GM23338 (cell line): ENCODE measurements at regions not wholly inside any gene's neighbourhood (a gene's known extent, or its start where the extent isn't known, plus 50 kb on each side); places are given as distances from the start of the nearest gene placed in this dataset.

Source experiments
- ATAC-seq: fragments of 200-7000 bp; cut with Tn5 transposase; 3 replicates; pipeline ENCODE4 v1.9.1; 2020
- DNase-seq: peaks from one replicate; pipeline ENCODE4 v3.0.0-alpha.2; 2015; ENCODE audit warnings: low spot score
- H2AFZ ChIP-seq: fragments of 200-600 bp; sonication (generic); 2 replicates; pipeline ENCODE4 v1.8.0; 2016; ENCODE audit warnings: antibody characterized with exemption, mild to moderate bottlenecking, moderate library complexity
- H3F3A ChIP-seq: fragments of 200-600 bp; sonication (generic); replicated peaks from 2 replicates; pipeline ENCODE4 v1.8.0; 2017; ENCODE audit warnings: antibody characterized with exemption, mixed run types, low read depth
- H3K27ac ChIP-seq: fragments of 200-600 bp; sonication (generic); 2 replicates; pipeline ENCODE4 v1.6.1; 2016; ENCODE audit warnings: low read depth
- H3K27me3 ChIP-seq: fragments of 200-600 bp; sonication (generic); 2 replicates; pipeline ENCODE4 v1.8.0; 2016; ENCODE audit warnings: mild to moderate bottlenecking, mixed run types, moderate library complexity; ENCODE audit not compliant: insufficient read depth
- H3K36me3 ChIP-seq: fragments of 200-600 bp; sonication (generic); 2 replicates; pipeline ENCODE4 v1.8.0; 2016; ENCODE audit warnings: mild to moderate bottlenecking; ENCODE audit not compliant: insufficient read depth
- H3K4me1 ChIP-seq: fragments of 200-600 bp; sonication (generic); 2 replicates; pipeline ENCODE4 v1.8.0; 2016; ENCODE audit warnings: mild to moderate bottlenecking, moderate library complexity; ENCODE audit not compliant: insufficient read depth
- H3K4me2 ChIP-seq: fragments of 200-600 bp; sonication (generic); 2 replicates; pipeline ENCODE4 v1.7.1; 2017; ENCODE audit warnings: mixed run types
- H3K4me3 ChIP-seq: fragments of 200-600 bp; sonication (generic); 2 replicates; pipeline ENCODE4 v1.6.1; 2016; ENCODE audit warnings: mixed run types
- H3K79me2 ChIP-seq: fragments of 200-600 bp; sonication (generic); replicated peaks from 2 replicates; pipeline ENCODE4 v1.8.0; 2017; ENCODE audit warnings: mild to moderate bottlenecking; ENCODE audit not compliant: insufficient read depth
- H3K9me2 ChIP-seq: fragments of 200-600 bp; sonication (generic); 2 replicates; pipeline ENCODE4 v1.8.0; 2017; ENCODE audit not compliant: insufficient read depth
- H4K20me1 ChIP-seq: fragments of 200-600 bp; sonication (generic); replicated peaks from 2 replicates; pipeline ENCODE4 v1.8.0; 2017; ENCODE audit warnings: mild to moderate bottlenecking; ENCODE audit not compliant: insufficient read depth
- H3K27ac Mint-ChIP-seq: 2 replicates; pipeline ENCODE4 v1.8.0; 2020; ENCODE audit warnings: inconsistent platforms, mild to moderate bottlenecking, moderate library complexity, mixed read lengths
- H3K27me3 Mint-ChIP-seq: 3 replicates; pipeline ENCODE4 v1.8.0; 2022; ENCODE audit warnings: low read depth, mild to moderate bottlenecking, moderate library complexity, mixed read lengths, inconsistent platforms; ENCODE audit not compliant: insufficient read depth, poor library complexity
- H3K36me3 Mint-ChIP-seq: 3 replicates; pipeline ENCODE4 v1.8.0; 2021; ENCODE audit warnings: low read depth, mild to moderate bottlenecking, inconsistent platforms, moderate library complexity, mixed read lengths
- H3K4me1 Mint-ChIP-seq: 3 replicates; pipeline ENCODE4 v1.8.0; 2020; ENCODE audit warnings: mild to moderate bottlenecking, inconsistent platforms, mixed read lengths
- H3K4me3 Mint-ChIP-seq: 3 replicates; pipeline ENCODE4 v1.8.0; 2021; ENCODE audit warnings: moderate library complexity, mild to moderate bottlenecking, inconsistent platforms, mixed read lengths
- H3K9me3 Mint-ChIP-seq: 3 replicates; pipeline ENCODE4 v1.8.0; 2020; ENCODE audit warnings: moderate library complexity, mild to moderate bottlenecking, inconsistent platforms, mixed read lengths
- CREB1 ChIP-seq: fragments of 250-450 bp; sonication (Bioruptor Pico); IDR thresholded peaks from 2 replicates; pipeline ENCODE4 v1.5.0; 2020; ENCODE audit warnings: low read depth, mild to moderate bottlenecking, moderate library complexity
- ETS1 ChIP-seq: IDR thresholded peaks from 2 replicates; pipeline ENCODE4 v1.6.1; 2016; ENCODE audit warnings: antibody characterized with exemption
- EZH2phosphoT487 ChIP-seq: fragments of 200-600 bp; sonication (generic); IDR thresholded peaks from one replicate; pipeline ENCODE4 v1.8.1; 2018; ENCODE audit warnings: antibody characterized with exemption; ENCODE audit not compliant: unreplicated experiment
- JUNB ChIP-seq: IDR thresholded peaks from one replicate; pipeline ENCODE4 v1.6.1; 2016; ENCODE audit warnings: antibody characterized with exemption; ENCODE audit not compliant: unreplicated experiment
- NANOG ChIP-seq: IDR thresholded peaks from 2 replicates; pipeline ENCODE4 v1.6.1; 2016; ENCODE audit warnings: antibody characterized with exemption, borderline replicate concordance
- POLR2AphosphoS5 ChIP-seq: IDR thresholded peaks from 2 replicates; pipeline ENCODE4 v1.6.1; 2016; ENCODE audit warnings: antibody characterized with exemption, low read depth
- REST ChIP-seq: IDR thresholded peaks from one replicate; pipeline ENCODE4 v1.6.1; 2018; ENCODE audit warnings: antibody characterized with exemption; ENCODE audit not compliant: unreplicated experiment
- ZNF114 ChIP-seq: fragments of 250-450 bp; sonication (Bioruptor Pico); IDR thresholded peaks from 2 replicates; pipeline ENCODE4 v1.5.0; 2020; ENCODE audit warnings: mild to moderate bottlenecking, moderate library complexity
- ZNF331 ChIP-seq: fragments of 250-450 bp; sonication (Bioruptor Pico); IDR thresholded peaks from 2 replicates; pipeline ENCODE4 v1.5.0; 2020; ENCODE audit warnings: low read depth, mild to moderate bottlenecking, moderate library complexity
- ZNF462 ChIP-seq: fragments of 250-450 bp; sonication (Bioruptor Pico); IDR thresholded peaks from 2 replicates; pipeline ENCODE4 v1.5.0; 2020; ENCODE audit warnings: mild to moderate bottlenecking, moderate library complexity

- H3K79me2 ChIP-seq: no peaks in the 10 kb centered on the region
- no peaks in the 10 kb centered on the region for H3K27me3 ChIP-seq
- TF ChIP-seq JUNB (no peak), NANOG (no peak), ZNF114 (CRISPR knock-in tag) (no peak)
- H2AFZ ChIP-seq: no peak overlapping the region
- DNase-seq (no peak), ATAC-seq (no peak)
- no peaks in the 10 kb centered on the region; the same call in 1 of the 2 replicates for H3K9me2 ChIP-seq
- H3F3A ChIP-seq: no peaks in the 10 kb centered on the region
- H3K4me3 ChIP-seq: no peak overlapping the region
- H4K20me1 ChIP-seq: no peaks in the 10 kb centered on the region
- H3K4me3 Mint-ChIP-seq: no peak overlapping the region
- no peaks in the 10 kb centered on the region for H3K36me3 Mint-ChIP-seq
- H3K9me3 Mint-ChIP-seq: peaks cover 33% of the 10 kb centered on the region
- H3K36me3 ChIP-seq: no peaks in the 10 kb centered on the region
- no peak overlapping the region for H3K27ac ChIP-seq
- no peak overlapping the region for H3K4me2 ChIP-seq
- no peaks in the 10 kb centered on the region for H3K4me1 ChIP-seq
- no peaks in the 10 kb centered on the region for H3K4me1 Mint-ChIP-seq
- H3K27me3 Mint-ChIP-seq: no peaks in the 10 kb centered on the region
- no peak overlapping the region for H3K27ac Mint-ChIP-seq
Measured at GRCh38 chr11:42058794-42059193, 599.3 kb upstream of the LRRC4C start.

GRCh38 chr11:42065199-42065598 is 605.7 kb upstream of the LRRC4C start:
- no peaks in the 10 kb centered on the region for H3K36me3 Mint-ChIP-seq
- H3K4me3 ChIP-seq: no peak overlapping the region
- H3K4me2 ChIP-seq: no peak overlapping the region
- H3K79me2 ChIP-seq: no peaks in the 10 kb centered on the region
- no peak overlapping the region for H3K27ac ChIP-seq
- H3K9me3 Mint-ChIP-seq: peaks cover 64% of the 10 kb centered on the region
- DNase-seq (no peak), ATAC-seq (no peak)
- H3K4me1 ChIP-seq: no peaks in the 10 kb centered on the region
- H3K36me3 ChIP-seq: no peaks in the 10 kb centered on the region
- H3K4me1 Mint-ChIP-seq: no peaks in the 10 kb centered on the region
- no peaks in the 10 kb centered on the region for H4K20me1 ChIP-seq
- no peaks in the 10 kb centered on the region for H3K27me3 ChIP-seq
- H3K27me3 Mint-ChIP-seq: no peaks in the 10 kb centered on the region
- H3F3A ChIP-seq: no peaks in the 10 kb centered on the region
- H3K4me3 Mint-ChIP-seq: no peak overlapping the region
- H3K27ac Mint-ChIP-seq: no peak overlapping the region
- H2AFZ ChIP-seq: no peak overlapping the region
- no peaks in the 10 kb centered on the region for H3K9me2 ChIP-seq
- TF ChIP-seq ZNF462 (CRISPR knock-in tag) (no peak), ETS1 (no peak), ZNF331 (CRISPR knock-in tag) (no peak), REST (no peak), CREB1 (CRISPR knock-in tag) (no peak), POLR2AphosphoS5 (no peak), ZNF114 (CRISPR knock-in tag) (no peak), JUNB (no peak), EZH2phosphoT487 (no peak), NANOG (no peak)
